ENCODE measurements at regions not wholly inside any gene's neighbourhood (a gene's known extent, or its start where the extent isn't known, plus 50 kb on each side); places are given as distances from the start of the nearest gene placed in this dataset.

GRCh38 chr3:189389346-189389745 lies 217.6 kb downstream of the TPRG1 start:
- Histone ChIP-seq H2BK20ac (ENCODE audit: low read depth, low read length) (no peak overlapping the region), H4K8ac (ENCODE audit: low read depth in 2 of 2, low read length in 2 of 2) (no peak overlapping the region), H3K4ac (ENCODE audit: low read depth, low read length) (no peak overlapping the region), H2AK5ac (ENCODE audit: low read depth, low read length) (no peak overlapping the region), H3K18ac (ENCODE audit: low read depth, low read length) (no peak overlapping the region), H2AK9ac (replicated peaks; ENCODE audit: low read depth, low read length, poor library complexity) (no peak overlapping the region), H3K23ac (ENCODE audit: low read depth, low read length) (no peak overlapping the region), H3K4me2 (ENCODE audit: low read depth, low read length) (no peak overlapping the region), H4K20me1 (ENCODE audit: insufficient read depth, low read length) (no peaks in the 10 kb centered on the region), H3K27ac (ENCODE audit: insufficient read depth, low read length) (no peak overlapping the region), H3K56ac (ENCODE audit: extremely low read depth, insufficient read depth, low read length) (no peak overlapping the region), H4K5ac (ENCODE audit: low read depth, low read length) (no peak overlapping the region), H2BK5ac (ENCODE audit: low read depth, low read length, poor library complexity, severe bottlenecking) (no peak overlapping the region), H3K9ac (ENCODE audit: low read depth, low read length) (no peak overlapping the region), H3K27me3 (ENCODE audit: control insufficient read depth, insufficient read depth, low read length) (no peaks in the 10 kb centered on the region), H3K9me3 (ENCODE audit: control insufficient read depth, insufficient read depth, low read length) (no peaks in the 10 kb centered on the region), H2BK15ac (ENCODE audit: low read depth, low read length) (no peak overlapping the region), H3K79me1 (ENCODE audit: low read depth in 1 of 2, low read length in 2 of 2) (no peaks in the 10 kb centered on the region), H3K4me3 (ENCODE audit: insufficient read depth, low read depth, low read length) (no peak overlapping the region), H4K91ac (ENCODE audit: insufficient read depth, low read depth, low read length) (no peak overlapping the region), H3K14ac (replicated peaks; ENCODE audit: low read depth, low read length) (no peak overlapping the region), H3K4me1 (ENCODE audit: control insufficient read depth, insufficient read depth, low read length) (no peaks in the 10 kb centered on the region), H3K9me1 (ENCODE audit: insufficient read depth, low read length) (no peaks in the 10 kb centered on the region), H3K36me3 (ENCODE audit: control insufficient read depth, insufficient read depth, low read length) (no peaks in the 10 kb centered on the region), H2BK120ac (ENCODE audit: low read depth, low read length) (no peak overlapping the region), H2AFZ (replicated peaks; ENCODE audit: low read length, poor library complexity) (no peak overlapping the region)
- intact Hi-C loops (cut with micrococcal nuclease) (no loop called here), dilution Hi-C loops (cut with HindIII; ENCODE audit: low sequenced_read_pairs, unreplicated experiment) (no loop called here), in situ Hi-C loops (cut with MboI; ENCODE audit: low sequenced_read_pairs) (no loop called here)
- no TSS peak for BruUV-seq (replicated peaks)
- POLR2A ChIA-PET (ENCODE audit: unreplicated experiment) = no interaction called here
- no CpG with 5 or more reads among the region's 4 CpGs for WGBS, 2 experiments (ENCODE audit: extremely low coverage in 2 of 2, insufficient read length in 1 of 2)
- DNase-seq (no peak), ATAC-seq (ENCODE audit: low read depth) (no peak)
- CTCF ChIA-PET = interaction anchor here (0.6 kb wide), 2 partner anchors 10 to 400 kb away, joined by 3 to 4 read pairs; no protein-coding TSS in a partner anchor
- TF ChIP-seq CHD1 (IDR thresholded peaks at IDR 0.05; ENCODE audit: low read depth, low read length) (no peak), RCOR1 (IDR thresholded peaks at IDR 0.05; ENCODE audit: insufficient replicate concordance, low read length) (no peak), SMC3 (IDR thresholded peaks at IDR 0.05; ENCODE audit: low read depth, low read length) (no peak), MXI1 (IDR thresholded peaks at IDR 0.05; ENCODE audit: borderline replicate concordance, low read depth, low read length) (no peak), POLR2A (IDR thresholded peaks at IDR 0.05; ENCODE audit: low read depth, low read length) (no peak), RFX5 (IDR thresholded peaks at IDR 0.05; ENCODE audit: low read depth, low read length) (no peak), RAD21 (IDR thresholded peaks at IDR 0.05; ENCODE audit: low read length) (no peak), MAFK (IDR thresholded peaks at IDR 0.05; ENCODE audit: low read depth, low read length) (no peak), CEBPB (IDR thresholded peaks at IDR 0.05; ENCODE audit: low read depth, low read length) (no peak), BHLHE40 (IDR thresholded peaks at IDR 0.05; ENCODE audit: low read depth, low read length) (no peak), MAZ (IDR thresholded peaks at IDR 0.05; ENCODE audit: borderline replicate concordance, low read depth, low read length) (no peak), NFE2L2 (IDR thresholded peaks at IDR 0.05; ENCODE audit: low read depth, low read length) (no peak)
- TF ChIP-seq, protein P1, sequence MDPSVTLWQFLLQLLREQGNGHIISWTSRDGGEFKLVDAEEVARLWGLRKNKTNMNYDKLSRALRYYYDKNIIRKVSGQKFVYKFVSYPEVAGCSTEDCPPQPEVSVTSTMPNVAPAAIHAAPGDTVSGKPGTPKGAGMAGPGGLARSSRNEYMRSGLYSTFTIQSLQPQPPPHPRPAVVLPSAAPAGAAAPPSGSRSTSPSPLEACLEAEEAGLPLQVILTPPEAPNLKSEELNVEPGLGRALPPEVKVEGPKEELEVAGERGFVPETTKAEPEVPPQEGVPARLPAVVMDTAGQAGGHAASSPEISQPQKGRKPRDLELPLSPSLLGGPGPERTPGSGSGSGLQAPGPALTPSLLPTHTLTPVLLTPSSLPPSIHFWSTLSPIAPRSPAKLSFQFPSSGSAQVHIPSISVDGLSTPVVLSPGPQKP (IDR thresholded peaks at IDR 0.05; ENCODE audit: borderline replicate concordance, low read depth, low read length) = no peak
- TF ChIP-seq, protein P2, sequence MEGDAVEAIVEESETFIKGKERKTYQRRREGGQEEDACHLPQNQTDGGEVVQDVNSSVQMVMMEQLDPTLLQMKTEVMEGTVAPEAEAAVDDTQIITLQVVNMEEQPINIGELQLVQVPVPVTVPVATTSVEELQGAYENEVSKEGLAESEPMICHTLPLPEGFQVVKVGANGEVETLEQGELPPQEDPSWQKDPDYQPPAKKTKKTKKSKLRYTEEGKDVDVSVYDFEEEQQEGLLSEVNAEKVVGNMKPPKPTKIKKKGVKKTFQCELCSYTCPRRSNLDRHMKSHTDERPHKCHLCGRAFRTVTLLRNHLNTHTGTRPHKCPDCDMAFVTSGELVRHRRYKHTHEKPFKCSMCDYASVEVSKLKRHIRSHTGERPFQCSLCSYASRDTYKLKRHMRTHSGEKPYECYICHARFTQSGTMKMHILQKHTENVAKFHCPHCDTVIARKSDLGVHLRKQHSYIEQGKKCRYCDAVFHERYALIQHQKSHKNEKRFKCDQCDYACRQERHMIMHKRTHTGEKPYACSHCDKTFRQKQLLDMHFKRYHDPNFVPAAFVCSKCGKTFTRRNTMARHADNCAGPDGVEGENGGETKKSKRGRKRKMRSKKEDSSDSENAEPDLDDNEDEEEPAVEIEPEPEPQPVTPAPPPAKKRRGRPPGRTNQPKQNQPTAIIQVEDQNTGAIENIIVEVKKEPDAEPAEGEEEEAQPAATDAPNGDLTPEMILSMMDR (conservative IDR thresholded peaks at IDR 0.05; ENCODE audit: low read depth, low read length) = no peak
- TF ChIP-seq, protein P3, sequence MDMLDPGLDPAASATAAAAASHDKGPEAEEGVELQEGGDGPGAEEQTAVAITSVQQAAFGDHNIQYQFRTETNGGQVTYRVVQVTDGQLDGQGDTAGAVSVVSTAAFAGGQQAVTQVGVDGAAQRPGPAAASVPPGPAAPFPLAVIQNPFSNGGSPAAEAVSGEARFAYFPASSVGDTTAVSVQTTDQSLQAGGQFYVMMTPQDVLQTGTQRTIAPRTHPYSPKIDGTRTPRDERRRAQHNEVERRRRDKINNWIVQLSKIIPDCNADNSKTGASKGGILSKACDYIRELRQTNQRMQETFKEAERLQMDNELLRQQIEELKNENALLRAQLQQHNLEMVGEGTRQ (IDR thresholded peaks at IDR 0.05; ENCODE audit: low read depth, low read length) = no peak
